GM12878 (cell line): ENCODE measurements at regions not wholly inside any gene's neighbourhood (a gene's known extent, or its start where the extent isn't known, plus 50 kb on each side); places are given as distances from the start of the nearest gene placed in this dataset.

ENCODE experiments used
- ATAC-seq: fragments of 200-7000 bp; cut with Tn5 transposase; 3 replicates; pipeline ENCODE4 v1.9.1; 2020; ENCODE audit warnings: mild to moderate bottlenecking, moderate library complexity
- BruUV-seq: library from RNA; stranded (reverse); fragments of 400-500 nt; replicated peaks from 2 replicates; lab custom pipeline; 2021; lab: Mats Ljungman, UMichigan
- CTCF ChIA-PET: fragments of 300-600 bp; sonication (Branson Sonifier 250); formaldehyde crosslinking; extraction: SDS; loops from one replicate; lab custom pipeline; 2021; ENCODE audit warnings: inconsistent platforms; lab: Yijun Ruan, JAX
- POLR2A ChIA-PET: fragments of 350-600 bp; formaldehyde crosslinking; extraction: SDS; loops from one replicate; lab custom pipeline; 2021; ENCODE audit warnings: inconsistent platforms; lab: Charles Lee
- RAD21 ChIA-PET: fragments of 300-600 bp; sonication (Branson Sonifier 250); formaldehyde crosslinking; loops from one replicate; lab custom pipeline; 2023; ENCODE audit warnings: antibody characterized with exemption; ENCODE audit not compliant: unreplicated experiment; lab: Charles Lee
- SMC1A ChIA-PET: fragments of 300-600 bp; sonication (Branson Sonifier 250); formaldehyde crosslinking; loops from one replicate; lab custom pipeline; 2023; ENCODE audit not compliant: unreplicated experiment, uncharacterized antibody; lab: Charles Lee
- DNase-seq: peaks from one replicate; pipeline ENCODE4 v3.0.0-alpha.2; 2011; ENCODE audit warnings: low read depth, low spot score
- FAIRE-seq: peaks from 3 replicates; lab custom pipeline; 2011; peaks lifted over from hg19 to GRCh38; lab: Jason Lieb, UNC
- H2AFZ ChIP-seq: 2 replicates; pipeline ENCODE4 v1.6.0; 2011; ENCODE audit warnings: low read depth, low read length, control low read depth; ENCODE audit not compliant: control insufficient read depth
- H3K27ac ChIP-seq: 2 replicates; pipeline ENCODE4 v1.5.1; 2011; ENCODE audit warnings: control low read depth; ENCODE audit not compliant: control insufficient read depth, insufficient read depth
- H3K27me3 ChIP-seq, 2 experiments: replicated peaks in 1 of 2; 2 replicates each; pipeline versions ENCODE4 v1.6.0 to v1.6.1; 2011; ENCODE audit warnings: low read length in 1 of 2; ENCODE audit not compliant: control insufficient read depth in 2 of 2, insufficient read depth in 2 of 2
- H3K36me3 ChIP-seq, 2 experiments: 2 replicates each; pipeline ENCODE4 v1.5.1; 2011; ENCODE audit warnings: low read length in 1 of 2; ENCODE audit not compliant: control insufficient read depth in 2 of 2, insufficient read depth in 2 of 2
- H3K4me1 ChIP-seq: 2 replicates; pipeline ENCODE4 v1.6.1; 2011; ENCODE audit warnings: mild to moderate bottlenecking, low read length, moderate library complexity, mixed read lengths; ENCODE audit not compliant: control insufficient read depth, insufficient read depth
- H3K4me2 ChIP-seq: 2 replicates; pipeline ENCODE4 v1.6.0; 2011; ENCODE audit warnings: control low read depth; ENCODE audit not compliant: control insufficient read depth, insufficient read depth
- H3K4me3 ChIP-seq: fragments of 200-600 bp; sonication (generic); 2 replicates; pipeline ENCODE4 v1.5.1; 2016
- H3K79me2 ChIP-seq: 2 replicates; pipeline ENCODE4 v1.6.0; 2011; ENCODE audit warnings: low read length; ENCODE audit not compliant: control insufficient read depth, insufficient read depth
- H3K9ac ChIP-seq: 2 replicates; pipeline ENCODE4 v1.8.0; 2011; ENCODE audit warnings: low read length, control low read depth, mixed read lengths; ENCODE audit not compliant: control insufficient read depth, insufficient read depth
- H3K9me3 ChIP-seq: replicated peaks from 3 replicates; pipeline ENCODE4 v1.5.1; 2011; ENCODE audit warnings: mild to moderate bottlenecking, low read length; ENCODE audit not compliant: control insufficient read depth, insufficient read depth
- H4K20me1 ChIP-seq: 2 replicates; pipeline ENCODE4 v1.6.0; 2011; ENCODE audit not compliant: control insufficient read depth, insufficient read depth
- ATF3 ChIP-seq: IDR thresholded peaks from 2 replicates; pipeline ENCODE4 v1.6.1; 2011; ENCODE audit warnings: low read depth, mild to moderate bottlenecking, low read length, moderate library complexity, borderline replicate concordance; ENCODE audit errors: extremely low read depth
- BCLAF1 ChIP-seq: fragments of 450-650 bp; IDR thresholded peaks from 2 replicates; pipeline ENCODE4 v1.6.1; 2017; ENCODE audit warnings: antibody characterized with exemption, mild to moderate bottlenecking, moderate library complexity
- CEBPB ChIP-seq, 2 experiments: fragments of 150-350 bp in 1 of 2; IDR thresholded peaks; 2 replicates each; pipeline ENCODE4 v1.6.1; 2012 to 2014; ENCODE audit warnings: low read depth in 2 of 2, low read length in 2 of 2, borderline replicate concordance in 1 of 2, inconsistent platforms in 1 of 2
- CHD1 ChIP-seq: IDR thresholded peaks from 2 replicates; pipeline ENCODE4 v1.6.1; 2012; ENCODE audit warnings: low read depth, low read length, improper control_type of control experiment
- EED ChIP-seq: sonication (generic); IDR thresholded peaks from 2 replicates; pipeline ENCODE4 v1.6.1; 2016; ENCODE audit warnings: antibody characterized with exemption, low read depth
- EP300 ChIP-seq, 2 experiments: fragments of 150-350 bp in 1 of 2; IDR thresholded peaks; 2 replicates each; pipeline ENCODE4 v1.6.1; 2011 to 2012; ENCODE audit warnings: low read depth in 2 of 2, low read length in 2 of 2, borderline replicate concordance in 1 of 2, improper control_type of control experiment in 1 of 2, inconsistent platforms in 1 of 2; ENCODE audit not compliant: control insufficient read depth in 1 of 2
- EZH2 ChIP-seq: IDR thresholded peaks from 2 replicates; pipeline ENCODE4 v1.6.1; 2012; ENCODE audit warnings: low read depth, mild to moderate bottlenecking, control low read depth, inconsistent platforms, low read length, borderline replicate concordance; ENCODE audit not compliant: control insufficient read depth
- FOXK2 ChIP-seq: fragments of 450-650 bp; IDR thresholded peaks from 2 replicates; pipeline ENCODE4 v1.6.1; 2017; ENCODE audit warnings: mild to moderate bottlenecking, moderate library complexity
- HDGF ChIP-seq: fragments of 450-650 bp; IDR thresholded peaks from 2 replicates; pipeline ENCODE4 v1.6.1; 2016; ENCODE audit warnings: antibody characterized with exemption
- JUNB ChIP-seq: IDR thresholded peaks from 2 replicates; pipeline ENCODE4 v1.6.1; 2016; ENCODE audit warnings: antibody characterized with exemption, mild to moderate bottlenecking
- KDM1A ChIP-seq: fragments of 200-600 bp; sonication (generic); IDR thresholded peaks from 2 replicates; pipeline ENCODE4 v1.6.1; 2016; ENCODE audit warnings: borderline replicate concordance
- MEF2B ChIP-seq: fragments of 450-650 bp; IDR thresholded peaks from 2 replicates; pipeline ENCODE4 v1.6.1; 2018; ENCODE audit warnings: mild to moderate bottlenecking, moderate library complexity; ENCODE audit not compliant: partially characterized antibody, poor library complexity, severe bottlenecking
- NFIC ChIP-seq: IDR thresholded peaks from 2 replicates; pipeline ENCODE4 v1.6.1; 2012; ENCODE audit warnings: low read depth, mild to moderate bottlenecking, inconsistent platforms, low read length, moderate library complexity
- PML ChIP-seq: IDR thresholded peaks from 2 replicates; pipeline ENCODE4 v1.6.1; 2012; ENCODE audit warnings: low read length, inconsistent platforms
- RELB ChIP-seq: fragments of 450-650 bp; IDR thresholded peaks from 2 replicates; pipeline ENCODE4 v1.6.1; 2017; ENCODE audit warnings: low read depth, mild to moderate bottlenecking, moderate library complexity
- STAT1 ChIP-seq: fragments of 450-650 bp; conservative IDR thresholded peaks from 2 replicates; pipeline ENCODE4 v1.6.1; 2014; ENCODE audit warnings: antibody characterized with exemption, mild to moderate bottlenecking
- USF2 ChIP-seq: IDR thresholded peaks from 2 replicates; pipeline ENCODE4 v1.6.1; 2011; ENCODE audit warnings: low read depth, low read length, improper control_type of control experiment, borderline replicate concordance
- WGBS: methylation state at CpG from one replicate; pipeline ENCODE4 v1.1.6; 2016; ENCODE audit warnings: low lambda C conversion rate; ENCODE audit not compliant: insufficient replicate concordance, insufficient coverage; ENCODE audit errors: missing lambda C conversion rate; 5-methylcytosine and 5-hydroxymethylcytosine counted together
- in situ Hi-C: fragments of 300-500 bp; cut with MboI; formaldehyde crosslinking; loops from 9 replicates; pipeline ENCODE4 v1.14.3; 2018; ENCODE audit warnings: mixed read lengths
- intact Hi-C: fragments of 100-400 bp; cut with micrococcal nuclease; formaldehyde crosslinking; loops from one replicate; pipeline ENCODE4 v1.14.2; 2022; ENCODE audit not compliant: unreplicated experiment

- no TSS peak for BruUV-seq
- Histone ChIP-seq H3K4me3 (no peak overlapping the region), H3K9ac (no peak overlapping the region), H3K27ac (no peak overlapping the region), H2AFZ (no peak overlapping the region), H3K36me3 (no peaks in the 10 kb centered on the region), H3K4me2 (no peak overlapping the region), H3K27me3 (no peaks in the 10 kb centered on the region), H4K20me1 (no peaks in the 10 kb centered on the region), H3K9me3 (no peaks in the 10 kb centered on the region), H3K4me1 (no peaks in the 10 kb centered on the region), H3K79me2 (no peaks in the 10 kb centered on the region)
- no peak for ATAC-seq
- in situ Hi-C loops, result loop anchor here (5.0 kb wide), 1 partner anchor 146 kb away; no protein-coding TSS in a partner anchor
- intact Hi-C loops, result loop anchor here (10.0 kb wide), 1 partner anchor 113 kb away; no protein-coding TSS in a partner anchor
- FAIRE-seq, result no peak
- POLR2A ChIA-PET, result no interaction called here
- RAD21 ChIA-PET, result no interaction called here
- no peak for DNase-seq
- 45% methylated on average over 3 of the region's 3 CpGs for WGBS
- SMC1A ChIA-PET, result no interaction called here
- CTCF ChIA-PET, result interaction anchor here (3.8 kb wide), 1 partner anchor 112 kb away, joined by 22 read pairs; no protein-coding TSS in a partner anchor
- no peak for TF ChIP-seq STAT1
- no peak for TF ChIP-seq CHD1
- TF ChIP-seq NFIC, result no peak
- TF ChIP-seq MEF2B, result no peak
- no peak for TF ChIP-seq FOXK2
- TF ChIP-seq PML, result no peak
- no peak for TF ChIP-seq EED
- TF ChIP-seq KDM1A, result no peak
- no peak for TF ChIP-seq USF2
- TF ChIP-seq RELB, result no peak
- TF ChIP-seq BCLAF1, result no peak
- TF ChIP-seq ATF3, result no peak
- no peak for TF ChIP-seq HDGF
- no peak for TF ChIP-seq EP300 (IDR thresholded peaks at IDR 0.05; ENCODE audit: borderline replicate concordance in 1 of 2, control insufficient read depth in 1 of 2, low read depth in 2 of 2, low read length in 2 of 2)
- no peak for TF ChIP-seq JUNB
- TF ChIP-seq CEBPB (IDR thresholded peaks at IDR 0.05; ENCODE audit: borderline replicate concordance in 1 of 2, low read depth in 2 of 2, low read length in 2 of 2), result no peak
- no peak for TF ChIP-seq EZH2
Measured at GRCh38 chr7:131657881-131658280, 101.5 kb upstream of the PODXL start.
